Fibroblast of the conjunctiva (primary cell): ENCODE measurements at regions not wholly inside any gene's neighbourhood (a gene's known extent, or its start where the extent isn't known, plus 50 kb on each side); places are given as distances from the start of the nearest gene placed in this dataset.
A peak's percentile ranks its signal among the peaks of the same experiment; 100 is the strongest.

Experiments
- DNase-seq: peaks from one replicate; pipeline ENCODE4 v3.0.0-alpha.2; 2010; ENCODE audit warnings: low read depth

DNA sequence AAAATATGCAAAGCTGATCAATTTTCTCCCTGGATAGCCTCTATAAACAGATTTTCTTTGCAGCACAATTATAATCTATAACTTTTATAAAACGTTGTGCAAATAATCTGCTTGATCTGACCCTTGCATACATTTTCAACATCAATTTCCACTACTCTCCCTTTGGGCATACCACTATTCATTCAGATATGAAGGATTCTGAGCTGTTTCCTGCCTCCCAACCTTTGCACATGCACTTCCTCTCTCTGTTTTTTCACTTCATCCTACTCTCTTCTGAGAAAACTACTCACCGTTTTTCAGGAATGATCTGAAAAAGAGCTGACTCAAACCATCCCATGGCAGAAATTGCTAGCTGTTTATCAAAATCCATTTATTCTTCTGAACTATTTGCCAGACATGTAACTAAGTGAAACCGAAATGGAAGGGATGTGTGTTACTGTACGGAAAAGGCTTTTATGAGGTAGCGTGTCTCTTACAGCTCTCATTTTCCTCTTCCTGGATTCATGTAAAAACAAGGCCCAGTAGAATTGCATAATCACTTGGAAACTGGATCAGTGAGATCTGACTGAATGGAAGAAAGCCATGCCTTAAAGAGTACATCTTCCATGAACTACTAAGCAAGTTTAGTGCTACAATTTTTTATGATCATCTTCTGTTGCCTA, 1447.3 kb upstream of the MIR17HG start:
- no peak for DNase-seq

DNA sequence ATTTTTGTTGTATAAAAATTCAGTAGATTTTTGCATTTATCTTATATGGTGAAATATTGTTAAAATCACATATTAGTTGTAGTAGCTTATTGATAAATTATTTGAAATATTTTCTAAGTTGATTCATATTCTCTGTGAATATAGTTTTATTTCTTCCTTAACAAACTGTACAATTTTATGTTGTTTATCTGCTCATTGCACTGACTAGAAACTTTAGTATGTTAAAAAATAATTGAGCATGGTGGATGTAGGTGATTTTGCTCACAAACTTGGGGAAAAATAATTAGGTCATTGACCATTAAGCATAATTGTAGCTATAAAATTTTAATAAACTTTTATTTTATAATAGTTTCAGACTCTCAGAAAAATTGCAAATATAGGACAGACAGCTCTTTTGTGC, 1445.3 kb upstream of the MIR17HG start:
- DNase-seq, result no peak

DNA sequence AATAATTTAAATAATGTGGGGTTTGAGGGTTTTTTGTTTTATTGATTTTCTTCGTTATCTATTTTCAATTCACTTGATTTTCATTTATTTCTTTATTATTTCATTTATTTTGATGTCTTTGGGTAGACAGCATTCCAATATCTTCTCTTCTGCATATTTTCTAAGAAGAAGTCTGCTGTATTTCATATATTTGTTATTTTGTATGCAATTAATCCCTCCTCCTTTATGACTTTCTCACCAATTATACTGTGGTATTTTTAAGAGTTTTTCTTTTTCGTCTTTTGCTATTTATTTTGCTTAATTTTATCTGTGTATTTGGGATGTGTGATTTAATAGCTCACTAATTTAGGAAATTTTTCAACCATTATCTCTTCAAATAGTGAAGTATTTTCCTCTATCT, 1444.4 kb upstream of the MIR17HG start:
- no peak for DNase-seq

DNA sequence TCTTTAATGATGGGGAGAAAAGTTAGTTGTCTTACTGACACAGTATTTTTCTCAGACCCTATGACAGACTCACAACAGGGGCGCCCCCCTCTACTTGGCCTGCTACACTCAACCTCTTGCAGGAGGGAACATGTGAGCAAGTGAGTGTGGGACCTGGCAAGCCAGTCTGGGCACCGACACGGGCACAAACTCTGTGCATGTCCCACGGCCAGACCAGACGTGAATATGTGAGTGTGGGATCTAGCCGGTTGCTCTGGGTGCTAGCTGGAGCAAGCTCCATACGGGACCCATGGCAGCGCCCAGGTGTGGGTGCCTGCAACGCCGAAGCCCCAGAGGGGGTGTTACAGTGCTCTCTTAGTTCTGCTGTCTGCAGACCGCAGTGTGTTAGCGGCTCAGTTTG, 1437.3 kb upstream of the MIR17HG start:
- no peak for DNase-seq

DNA sequence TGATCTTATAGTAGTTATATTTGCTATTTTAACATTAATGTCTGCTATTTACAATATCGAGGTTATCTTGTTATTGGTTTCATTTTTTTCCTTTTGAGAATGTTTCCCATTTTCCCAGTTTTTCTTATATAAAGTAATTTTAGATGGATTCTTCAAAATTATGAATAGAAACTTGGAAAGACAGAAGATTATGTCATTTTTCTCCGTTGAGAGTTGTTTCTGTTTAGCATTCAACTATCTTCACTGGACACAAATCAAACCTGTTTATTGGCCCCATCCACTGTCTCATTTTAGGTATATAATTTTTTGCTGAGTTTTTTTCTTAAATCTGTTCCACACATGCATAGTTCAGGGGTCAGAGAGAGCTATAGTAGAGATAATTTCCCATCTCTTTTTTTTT, 1430.9 kb upstream of the MIR17HG start:
- DNase-seq, result no peak

DNA sequence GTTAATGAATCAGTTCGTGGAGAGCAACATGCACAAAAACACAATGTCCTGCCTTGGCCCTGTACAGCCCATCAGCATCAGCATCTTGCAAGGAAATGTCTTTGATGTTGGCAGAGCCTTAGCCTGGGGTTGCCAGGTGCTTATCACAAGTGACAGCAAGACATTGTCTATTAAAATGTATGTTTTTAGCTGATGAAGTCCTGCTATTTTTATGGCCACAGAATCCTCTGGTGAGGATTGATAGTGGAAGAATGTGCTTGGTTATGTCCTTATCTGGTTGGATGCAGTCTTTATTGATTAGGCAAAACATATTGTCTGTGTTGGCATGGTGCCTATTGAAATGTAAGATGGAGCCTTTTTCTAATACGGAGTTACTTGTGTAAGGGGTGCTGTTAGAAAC, 1427.0 kb upstream of the MIR17HG start:
- DNase-seq, result no peak

DNA sequence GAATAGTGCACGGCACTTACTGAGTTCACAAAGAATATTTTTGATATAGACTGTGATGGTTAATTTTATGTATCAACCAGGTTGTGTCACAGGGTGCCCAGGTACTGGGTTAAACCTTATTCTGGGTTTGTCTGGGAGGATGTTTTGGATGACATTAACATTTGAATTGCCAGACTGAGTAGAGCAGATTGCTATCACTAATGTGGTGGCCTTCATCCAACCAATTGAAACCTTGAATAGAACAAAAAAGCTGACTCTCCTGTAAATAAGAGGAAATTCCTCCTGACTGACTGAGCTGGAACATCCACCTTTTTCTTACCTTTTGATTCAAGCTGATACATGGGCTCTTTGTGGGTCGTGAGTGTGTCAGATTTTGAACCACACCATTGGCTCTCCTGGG, 1424.4 kb upstream of the MIR17HG start:
- no peak for DNase-seq

DNA sequence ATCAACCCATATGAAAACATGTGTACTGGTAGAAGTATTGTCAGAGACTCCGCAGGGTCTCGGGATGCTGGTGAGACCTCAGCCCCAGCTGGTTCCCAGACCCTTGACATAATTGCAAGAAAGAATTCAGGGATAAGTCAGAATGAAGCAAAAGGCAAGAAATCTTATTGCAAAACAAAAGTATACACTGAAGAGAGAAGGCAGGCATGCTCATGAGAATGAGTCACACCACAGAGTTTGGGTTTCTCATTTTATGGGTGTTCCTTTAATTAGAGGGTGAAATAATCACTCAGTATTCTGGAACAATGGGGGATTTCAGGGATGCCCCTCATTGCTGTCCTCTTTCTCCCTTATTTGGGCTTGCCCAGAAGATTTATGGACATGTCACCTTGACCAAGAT, 1423.8 kb upstream of the MIR17HG start:
- DNase-seq, result no peak

DNA sequence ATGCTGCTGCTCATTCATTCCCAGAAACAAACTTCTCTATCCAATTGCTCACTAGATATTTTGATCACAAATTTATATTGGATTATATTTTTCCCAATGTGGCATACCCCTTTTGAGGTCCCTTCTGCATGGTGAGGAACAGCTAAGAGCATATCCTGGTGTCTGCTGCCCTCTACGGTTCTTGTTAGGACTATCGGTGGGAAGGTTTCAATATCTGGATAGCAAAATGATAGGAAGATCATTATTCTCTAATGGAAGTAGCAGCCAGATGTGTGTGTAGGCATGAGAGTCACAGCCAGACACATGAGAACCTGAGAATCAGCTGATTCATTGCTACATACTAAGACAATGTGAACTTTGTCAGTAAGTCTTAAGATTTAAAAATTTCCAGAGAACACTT, 1422.4 kb upstream of the MIR17HG start:
- DNase-seq, result peak; percentile 2

DNA sequence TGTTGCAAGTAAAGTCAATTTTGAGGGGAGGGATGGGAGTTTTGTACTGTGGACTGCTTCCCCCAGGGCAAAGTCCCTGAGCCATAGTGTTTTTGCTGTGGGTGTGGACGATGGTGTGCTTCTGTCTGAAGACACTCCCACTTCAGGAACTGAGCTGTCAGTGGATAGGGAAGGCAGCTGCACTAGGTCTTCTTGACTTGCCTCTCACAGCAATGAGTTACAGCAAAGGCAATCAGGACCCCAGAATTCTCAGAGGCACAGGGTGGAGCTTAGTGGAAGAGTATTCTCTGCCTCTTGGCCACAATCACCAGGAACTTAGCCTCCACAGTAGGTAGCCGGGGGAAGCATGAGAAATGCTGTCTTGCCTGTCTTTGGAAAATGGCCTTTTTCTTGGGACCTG, 1416.6 kb upstream of the MIR17HG start:
- no peak for DNase-seq

DNA sequence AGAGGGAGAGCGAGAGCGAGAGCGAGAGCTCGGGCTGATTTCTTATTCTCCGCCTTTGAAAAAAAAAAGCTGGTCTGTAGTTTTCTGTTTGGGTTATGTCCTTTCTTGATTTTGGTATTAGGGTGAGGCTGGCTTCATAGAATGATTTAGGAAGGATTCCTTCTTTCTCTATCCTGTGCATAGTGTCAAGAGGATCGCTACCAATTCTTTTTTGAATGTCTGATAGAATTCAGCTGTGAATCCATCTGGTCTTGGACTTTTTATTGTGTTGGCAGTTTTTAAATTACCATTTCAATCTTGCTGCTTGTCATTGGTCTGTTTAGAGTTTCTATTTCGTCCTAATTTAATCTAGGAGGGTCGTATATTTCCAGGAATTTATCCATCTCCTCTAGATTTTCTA, 1414.6 kb upstream of the MIR17HG start:
- no peak for DNase-seq

DNA sequence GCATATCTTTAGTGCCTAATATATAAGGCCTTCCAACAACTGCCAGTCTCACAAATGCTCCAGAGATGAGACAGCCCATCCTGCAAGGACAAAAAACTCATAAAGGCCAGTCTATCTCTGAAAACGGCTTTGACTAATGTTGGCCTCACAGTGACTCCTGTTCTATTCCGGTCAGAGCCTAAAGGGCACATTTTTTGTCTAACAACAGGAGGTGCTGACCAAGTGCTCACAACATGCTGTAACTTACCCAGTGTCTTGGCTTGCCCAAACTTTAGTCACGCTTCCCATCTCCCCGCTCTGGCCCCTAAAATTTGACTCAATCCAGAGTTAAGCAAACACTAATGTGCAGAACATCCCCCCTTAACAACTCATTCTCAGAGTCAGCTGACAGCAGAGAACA, 1411.2 kb upstream of the MIR17HG start:
- DNase-seq, result no peak

DNA sequence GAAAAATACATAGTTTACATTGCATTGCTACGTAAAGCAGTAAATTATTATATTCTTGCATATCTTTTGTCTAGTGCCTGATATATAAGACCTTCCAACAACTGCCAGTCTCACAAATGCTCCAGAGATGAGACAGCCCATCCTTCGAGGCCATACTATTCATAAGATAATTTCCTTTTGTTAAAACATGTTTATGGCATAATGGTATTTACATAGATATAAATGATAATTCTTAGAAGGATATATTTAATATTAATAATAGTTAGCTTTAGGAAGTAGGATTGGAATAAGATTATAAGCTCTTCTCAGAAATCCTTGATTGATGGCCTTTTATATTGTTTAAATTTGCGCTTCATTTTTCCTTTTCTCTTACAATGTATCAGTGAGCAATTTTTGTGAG, 1410.1 kb upstream of the MIR17HG start:
- no peak for DNase-seq

DNA sequence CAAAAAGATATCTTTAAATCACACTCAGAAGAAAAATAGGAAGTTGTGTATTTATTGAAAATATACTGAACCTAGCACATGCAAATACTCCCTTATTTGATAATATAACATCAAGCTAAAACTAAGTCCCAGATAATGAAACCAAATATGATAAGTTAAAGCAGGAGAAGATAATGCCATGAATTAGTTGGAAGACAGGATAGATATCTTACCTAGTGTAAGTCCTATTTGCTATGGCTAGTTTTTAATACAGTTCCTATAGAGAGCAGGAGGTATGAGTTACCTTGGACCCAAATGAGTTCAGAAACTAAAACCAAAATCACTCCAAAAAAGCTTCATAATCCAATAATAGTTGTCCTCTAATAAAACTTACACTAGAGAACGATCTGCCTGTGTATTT, 1407.1 kb upstream of the MIR17HG start:
- no peak for DNase-seq

DNA sequence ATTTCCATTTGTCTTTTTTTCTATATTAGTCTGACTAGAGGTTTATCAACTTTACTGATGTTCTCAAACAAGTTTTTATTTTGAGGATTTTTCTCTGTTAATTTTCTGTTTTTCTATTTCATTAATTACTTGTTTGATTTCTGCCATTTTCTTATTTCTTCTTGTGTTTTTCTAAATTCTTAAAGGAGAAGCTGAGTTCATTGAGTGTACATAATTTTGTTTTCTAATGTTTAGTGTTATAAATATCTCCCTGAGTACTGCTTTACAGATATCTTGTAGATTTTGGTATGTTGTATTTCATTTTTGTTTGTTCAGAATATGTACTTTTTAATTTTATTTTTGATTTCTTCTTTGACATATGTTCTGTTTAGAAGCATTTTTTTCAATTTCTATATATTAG, 1404.3 kb upstream of the MIR17HG start:
- DNase-seq, result no peak

DNA sequence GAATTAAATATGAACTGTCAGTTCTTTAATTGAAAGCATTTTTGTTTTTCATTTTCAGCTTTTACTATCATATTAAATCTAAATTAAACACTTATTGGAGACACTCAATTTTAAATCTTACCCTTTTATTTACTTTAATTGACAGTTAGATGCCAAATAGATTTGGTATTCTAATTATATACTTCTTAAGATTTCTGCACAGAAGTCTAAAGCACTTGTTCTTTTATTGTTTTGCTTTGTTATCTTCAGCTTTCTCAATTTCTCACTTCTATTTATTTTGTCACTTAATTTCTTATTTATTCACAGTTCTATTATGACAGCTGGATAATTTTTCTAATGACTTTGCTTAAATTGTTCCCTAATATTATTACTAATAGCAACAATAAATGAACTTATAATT, 1397.3 kb upstream of the MIR17HG start:
- no peak for DNase-seq

DNA sequence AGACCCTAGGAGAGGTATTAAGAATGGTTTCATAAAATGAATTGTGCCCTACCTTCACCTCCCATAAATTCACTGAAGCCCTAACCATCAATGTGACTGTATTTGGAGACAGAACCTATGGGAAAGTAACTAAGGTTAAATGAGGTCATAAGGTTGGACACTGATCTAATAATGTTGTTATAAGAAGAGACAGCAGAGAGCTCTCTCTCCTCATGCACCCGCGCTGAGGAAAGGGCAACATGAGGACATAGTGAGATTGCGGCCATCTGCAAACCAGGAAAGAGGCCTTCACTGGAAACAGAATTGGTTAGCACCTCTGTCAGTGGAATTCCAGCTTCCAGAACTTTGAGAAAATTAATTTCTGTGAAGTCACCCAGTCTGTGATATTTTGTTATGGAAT, 1396.1 kb upstream of the MIR17HG start:
- DNase-seq, result no peak

DNA sequence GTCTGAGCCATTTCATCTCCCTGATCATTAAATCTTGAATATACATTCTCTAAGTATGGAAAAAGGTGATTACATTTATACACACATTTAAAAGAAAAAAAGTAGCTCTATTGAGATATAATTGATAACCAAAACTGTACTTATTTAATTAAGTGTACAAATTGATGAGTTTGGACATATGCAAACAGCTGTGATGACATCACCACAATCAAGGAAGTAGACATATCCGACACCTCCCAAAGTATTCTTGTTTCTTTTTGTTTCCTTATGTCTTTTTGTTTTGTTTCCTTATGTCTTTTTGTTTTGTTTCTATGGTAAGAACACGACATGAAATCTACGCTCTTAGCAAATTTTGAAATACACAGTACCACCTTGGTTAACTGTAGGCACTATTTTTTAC, 1393.9 kb upstream of the MIR17HG start:
- DNase-seq, result no peak

DNA sequence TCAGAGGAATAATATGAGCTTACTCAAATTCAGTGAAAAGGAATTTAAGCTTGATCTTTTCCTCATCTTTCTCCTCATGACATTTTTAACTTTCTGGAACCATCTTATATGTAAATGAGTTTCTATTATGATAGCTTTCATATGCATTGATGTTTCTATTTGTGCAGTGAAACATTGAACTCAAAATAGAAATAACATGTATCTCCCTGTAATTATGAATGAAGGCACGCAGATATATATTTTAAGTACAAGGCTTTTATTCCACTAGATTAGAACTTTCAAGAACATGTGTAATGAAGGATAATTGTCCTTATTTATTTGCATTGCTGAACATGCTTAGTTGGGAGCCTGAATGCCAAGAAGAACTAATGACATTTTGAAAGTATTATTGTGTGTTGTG, 1391.7 kb upstream of the MIR17HG start:
- DNase-seq, result no peak

DNA sequence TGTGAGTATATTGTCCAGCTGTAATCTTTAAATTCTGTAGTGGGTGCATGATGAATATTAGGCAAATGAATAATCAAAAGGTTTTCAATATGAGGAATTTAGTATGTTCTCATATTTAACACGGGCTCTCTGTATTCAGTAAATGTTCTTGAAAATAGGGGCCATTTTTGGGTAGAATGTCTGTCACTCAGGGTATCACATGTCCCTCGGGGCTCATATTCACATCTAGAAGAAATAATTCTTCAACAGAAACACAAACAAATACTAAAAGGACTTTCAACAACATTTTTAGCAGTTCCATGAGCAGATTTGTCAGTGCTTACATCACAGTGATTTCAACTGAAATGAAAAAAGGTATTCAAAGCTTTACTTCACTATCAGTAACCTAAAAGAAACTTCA, 1388.4 kb upstream of the MIR17HG start:
- no peak for DNase-seq

DNA sequence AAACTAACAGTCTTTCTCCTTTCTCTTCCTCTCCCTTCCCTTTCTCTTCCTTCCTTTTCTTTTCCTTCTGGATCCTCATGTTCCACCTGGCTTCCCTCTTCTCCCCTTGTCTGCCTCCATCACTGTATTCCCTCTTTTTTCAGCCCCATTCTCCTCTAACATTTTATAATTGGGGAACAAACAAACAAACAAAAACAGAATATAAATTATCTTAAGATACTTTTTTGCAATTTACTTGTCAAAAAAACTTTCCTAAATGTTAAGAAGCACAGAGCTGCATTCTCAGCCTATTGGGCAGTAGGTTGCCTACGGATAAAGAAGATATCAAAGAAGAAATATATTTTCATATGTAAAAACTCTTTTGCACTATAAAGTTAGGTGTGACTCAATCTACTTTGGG, 1382.2 kb upstream of the MIR17HG start:
- no peak for DNase-seq

DNA sequence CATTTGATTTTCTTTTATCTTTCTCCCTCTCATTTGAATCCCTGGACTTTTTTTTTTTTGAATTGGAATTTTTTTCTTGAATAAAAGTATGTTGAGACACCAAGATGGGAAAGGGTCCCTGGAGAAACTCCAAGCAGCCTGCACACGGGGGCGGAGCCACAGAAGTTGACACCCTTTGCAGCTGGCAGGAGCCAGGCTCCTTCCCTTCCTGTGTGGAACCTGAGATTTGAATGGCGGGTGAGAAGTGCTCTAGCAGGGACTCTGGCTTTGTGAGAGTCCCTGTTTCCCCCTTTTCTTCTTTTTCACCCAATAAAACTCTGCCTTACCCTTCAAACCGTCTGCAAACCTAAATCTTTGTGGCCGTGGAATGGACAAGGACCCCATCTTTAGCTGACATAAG, 1381.0 kb upstream of the MIR17HG start:
- DNase-seq, result no peak

DNA sequence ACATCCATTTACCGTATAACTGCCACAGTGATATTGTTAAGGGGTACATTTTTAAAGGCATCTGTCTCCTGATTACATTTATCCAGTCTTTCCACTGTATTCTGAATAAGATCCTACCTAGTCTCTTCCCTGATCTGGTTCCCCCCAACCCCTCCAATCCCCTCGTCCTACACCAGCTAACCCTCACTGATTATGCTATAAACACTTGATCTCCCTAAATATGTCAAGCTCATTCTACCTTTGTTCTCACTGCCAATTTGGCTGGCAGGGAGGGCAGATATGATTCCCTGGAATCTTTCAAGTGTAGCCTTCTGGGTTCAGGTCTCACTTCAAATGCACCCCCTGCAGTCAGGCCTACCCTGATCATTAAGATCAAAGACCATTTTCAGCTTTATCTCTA, 1379.8 kb upstream of the MIR17HG start:
- DNase-seq, result no peak

DNA sequence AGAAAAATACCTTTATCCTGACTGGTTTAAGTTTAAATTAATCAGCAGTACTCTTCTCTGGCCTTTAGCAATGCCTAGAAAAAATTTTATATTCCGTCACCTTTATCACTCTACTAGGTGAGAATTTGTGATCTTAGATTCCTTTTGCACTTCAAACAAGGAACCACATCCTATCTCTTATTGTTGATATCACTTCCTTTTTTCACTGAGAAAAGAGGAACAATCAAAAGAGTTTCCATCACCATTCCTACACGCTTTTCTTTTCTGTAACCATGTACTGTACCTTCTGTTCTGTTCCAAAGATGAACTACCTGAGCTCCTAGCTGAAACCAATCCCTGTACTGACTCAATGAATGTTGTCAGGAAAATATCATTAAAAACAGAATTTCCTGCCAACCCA, 1379.0 kb upstream of the MIR17HG start:
- DNase-seq, result no peak

DNA sequence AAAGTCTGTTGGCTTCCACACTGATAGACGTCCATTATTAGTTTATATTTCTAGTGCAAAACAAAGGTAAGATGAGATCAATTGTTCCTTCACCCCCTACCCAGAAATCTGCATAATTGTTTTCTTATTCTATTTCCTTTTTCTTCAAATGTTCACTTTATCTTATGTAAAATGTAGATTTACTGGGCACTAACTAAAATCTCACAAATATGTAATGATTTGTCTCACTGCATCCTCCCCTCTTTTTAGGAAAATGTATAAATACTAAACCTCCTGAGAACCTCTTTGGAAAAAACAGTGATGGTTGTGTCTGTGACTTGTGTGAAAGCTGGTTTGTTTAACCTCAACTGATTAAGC, 1377.2 kb upstream of the MIR17HG start:
- no peak for DNase-seq
